IPS-NIHi7 (cell line): ENCODE measurements at regions not wholly inside any gene's neighbourhood (a gene's known extent, or its start where the extent isn't known, plus 50 kb on each side); places are given as distances from the start of the nearest gene placed in this dataset.

Experiments used
- DNase-seq: peaks from one replicate; pipeline ENCODE4 v3.0.0; 2012; ENCODE audit warnings: mixed read lengths; ENCODE audit errors: extremely low spot score

DNA sequence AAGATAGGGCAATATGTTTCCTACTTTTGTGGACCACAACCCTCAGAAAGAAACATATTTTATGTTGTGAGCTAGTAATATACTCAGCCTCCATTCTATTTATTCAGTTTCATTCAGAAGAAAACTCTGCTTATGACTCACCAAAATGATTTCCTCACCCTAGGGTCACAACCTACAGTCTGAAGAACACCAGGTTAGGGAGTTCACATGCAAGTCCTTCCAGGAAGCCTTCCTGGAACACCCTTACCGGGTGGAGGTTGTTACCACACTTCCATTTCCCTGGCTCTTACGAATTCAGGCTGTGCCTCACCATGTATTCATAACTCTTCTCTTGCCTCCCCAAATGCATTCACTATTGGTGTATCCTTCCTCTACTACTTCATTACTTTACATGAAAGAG lies 228.0 kb upstream of the ADAMTS9 start:
- no peak for DNase-seq

DNA sequence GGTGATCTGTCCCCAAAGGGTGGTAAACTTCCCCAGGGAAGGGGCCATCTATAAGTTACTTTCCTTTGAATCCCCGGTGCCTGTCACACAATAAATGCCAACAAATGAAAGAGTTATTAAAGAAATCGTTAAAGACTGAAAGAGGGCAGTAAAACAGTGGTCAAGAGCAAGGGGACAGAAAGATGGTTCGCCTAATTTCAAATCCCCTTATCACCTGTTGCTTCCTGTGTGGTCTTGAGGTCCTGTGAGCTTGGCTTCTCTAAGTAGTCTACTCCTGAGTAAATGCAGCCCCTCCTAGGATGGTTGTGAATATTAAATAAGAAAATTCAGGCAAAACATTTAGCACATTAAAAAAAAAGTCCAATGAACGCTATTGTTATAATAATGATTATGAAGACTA lies 225.7 kb upstream of the ADAMTS9 start:
- no peak for DNase-seq

DNA sequence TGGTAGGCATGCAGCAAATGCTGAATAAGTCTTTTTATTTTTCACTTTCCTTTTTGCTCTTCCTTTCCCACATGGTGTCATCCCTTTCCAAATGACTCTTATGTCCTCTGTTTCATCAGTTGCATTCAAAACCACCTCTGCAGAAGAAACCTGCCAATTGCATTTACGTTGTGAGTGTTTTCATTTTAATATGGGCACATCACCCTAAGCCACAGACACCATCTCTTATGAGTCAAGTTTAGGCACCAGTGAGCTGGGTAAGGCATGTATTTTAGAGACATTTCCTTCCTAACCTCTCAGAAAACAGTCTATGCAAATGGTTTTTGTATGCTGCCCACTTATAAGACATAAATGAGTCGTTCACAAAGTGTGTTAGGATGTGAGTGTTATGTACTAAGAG lies 223.3 kb upstream of the ADAMTS9 start:
- no peak for DNase-seq

DNA sequence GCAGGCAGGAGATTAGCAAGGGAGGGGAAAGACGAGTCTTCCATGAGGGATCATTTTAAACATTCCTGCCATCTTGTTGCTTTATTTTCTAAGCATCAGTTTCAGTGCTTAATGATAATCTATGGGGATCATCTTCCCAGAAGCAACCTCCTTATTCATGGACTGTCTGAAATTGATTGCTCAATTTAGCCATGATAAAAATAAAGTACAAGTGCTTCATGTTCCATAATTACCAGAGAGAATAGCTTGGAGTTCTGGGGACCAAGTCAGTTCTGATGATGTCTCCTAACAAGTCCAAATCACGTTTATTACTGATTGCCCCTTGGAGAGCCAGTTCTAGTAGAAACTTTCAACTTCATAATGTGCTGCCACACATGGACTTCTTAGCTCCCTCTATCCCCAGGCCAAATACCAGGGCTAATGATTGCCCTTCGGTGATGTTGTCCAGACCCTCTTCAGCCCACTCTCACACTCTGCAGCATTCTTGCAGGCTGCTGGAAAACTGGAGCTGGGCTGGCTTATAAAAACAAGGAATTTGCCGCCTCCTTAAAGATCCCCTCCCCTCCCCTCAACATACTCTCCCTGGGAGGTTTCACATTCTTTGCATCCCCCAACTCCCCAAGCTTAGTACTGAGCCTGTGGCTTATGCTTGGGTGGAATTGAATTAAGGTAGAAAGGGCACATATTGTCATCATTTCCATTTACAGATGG lies 222.1 kb upstream of the ADAMTS9 start:
- DNase-seq: peak; percentile 63

DNA sequence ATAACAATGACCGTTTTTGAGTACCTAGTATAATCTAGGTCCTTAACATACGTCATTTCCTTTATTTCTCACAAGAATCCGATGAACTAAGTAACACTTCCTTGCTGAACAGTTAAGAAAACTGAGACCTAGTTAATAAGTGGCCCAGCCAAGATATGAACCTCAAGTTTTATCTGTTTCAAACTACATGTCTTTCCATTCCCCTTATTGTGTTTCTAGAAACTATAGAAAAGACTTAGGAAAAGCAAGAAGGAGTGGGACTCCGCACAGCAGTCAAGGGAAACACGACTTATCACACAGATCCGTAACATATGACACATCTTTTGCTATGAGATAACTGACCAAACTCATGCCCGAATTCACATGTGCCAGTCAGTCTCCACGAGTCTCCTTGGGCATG lies 221.2 kb upstream of the ADAMTS9 start:
- DNase-seq: no peak

DNA sequence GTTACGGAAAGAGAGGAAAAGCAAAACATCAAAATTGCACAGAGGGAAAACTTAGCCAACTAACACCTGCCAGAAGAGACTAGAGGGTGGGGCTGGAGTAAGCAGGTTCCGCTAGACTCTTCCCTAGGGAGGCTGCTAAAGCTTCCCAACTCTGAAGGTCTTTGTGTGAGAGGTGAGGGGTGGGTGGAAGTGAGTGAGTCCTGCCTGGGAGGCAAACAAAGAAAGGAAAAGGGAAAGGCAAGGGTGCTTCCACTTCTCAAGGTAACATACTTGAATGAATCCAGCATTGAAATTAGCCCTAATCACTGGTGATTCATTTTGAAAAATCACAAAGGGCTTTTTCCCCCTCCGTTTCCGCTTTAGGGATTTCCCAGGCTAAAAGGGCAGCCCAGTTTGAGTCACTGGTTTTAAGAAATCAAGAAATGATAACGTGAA lies 220.5 kb upstream of the ADAMTS9 start:
- DNase-seq: no peak

DNA sequence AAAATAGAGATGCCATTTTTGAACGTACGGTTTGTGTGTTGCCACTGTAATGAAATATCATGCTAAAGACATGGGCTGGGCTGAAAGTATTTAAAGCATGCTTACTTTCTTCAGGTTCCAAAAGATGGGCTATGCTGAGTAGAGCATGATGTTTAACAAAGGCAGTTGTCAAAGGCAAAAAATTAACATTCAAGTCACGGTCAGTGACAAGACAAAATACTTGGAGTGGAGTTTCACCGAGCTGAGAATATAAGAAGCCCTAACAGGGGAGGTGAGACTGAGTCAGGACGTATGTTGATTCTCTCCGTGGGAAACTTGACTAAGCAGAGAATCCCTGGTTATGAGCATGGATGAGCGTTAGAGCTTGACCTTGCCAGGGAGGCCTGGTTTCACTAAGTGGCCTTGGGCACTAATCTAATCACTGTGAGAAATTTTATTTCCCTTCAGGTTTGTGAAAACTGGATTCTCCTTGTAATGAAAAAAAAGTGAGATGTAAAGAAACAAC lies 218.2 kb upstream of the ADAMTS9 start:
- DNase-seq: no peak

DNA sequence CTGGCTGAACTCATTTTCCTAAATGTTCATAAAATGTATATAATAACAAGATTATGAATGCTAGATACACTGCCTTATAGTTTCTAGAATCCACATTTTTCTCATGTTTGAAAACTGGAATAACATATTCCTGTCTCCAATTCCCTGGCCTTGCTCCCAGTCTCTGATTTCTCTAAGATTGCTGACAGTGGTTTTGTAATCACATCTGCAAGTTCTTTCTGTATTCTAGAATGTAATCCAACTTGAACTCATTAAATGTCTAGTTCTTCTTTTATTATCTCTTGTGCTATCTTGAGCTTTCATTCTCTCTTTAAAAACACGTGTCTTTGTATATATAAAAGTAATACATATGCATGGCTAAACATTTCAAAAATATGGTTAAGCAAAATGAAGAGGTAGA lies 215.2 kb upstream of the ADAMTS9 start:
- no peak for DNase-seq

DNA sequence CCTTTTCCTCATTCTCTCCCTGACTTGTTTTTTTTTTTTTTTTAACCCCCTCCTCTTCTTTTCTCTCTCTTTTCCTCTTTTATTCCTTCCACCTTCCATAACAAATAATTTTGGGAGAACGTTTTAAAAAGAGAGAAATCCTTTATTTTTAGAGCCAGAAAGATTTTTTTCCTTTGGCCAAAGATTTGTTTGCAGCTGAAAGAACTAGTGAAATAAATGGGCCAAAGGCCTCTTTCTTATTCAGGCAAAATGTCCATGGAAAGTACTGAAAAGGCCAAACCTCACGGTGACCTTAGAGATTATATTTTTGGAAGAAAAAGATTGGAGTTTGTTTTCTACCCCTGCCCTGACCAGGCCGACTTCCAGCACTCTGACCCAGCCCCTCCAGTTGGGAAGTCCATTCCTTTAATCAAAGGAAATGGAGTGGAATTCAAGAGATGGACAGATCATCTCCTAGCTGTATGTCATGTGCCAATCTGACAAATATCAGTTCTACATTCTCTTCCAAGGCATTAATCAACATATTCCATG lies 214.3 kb upstream of the ADAMTS9 start:
- DNase-seq: no peak

DNA sequence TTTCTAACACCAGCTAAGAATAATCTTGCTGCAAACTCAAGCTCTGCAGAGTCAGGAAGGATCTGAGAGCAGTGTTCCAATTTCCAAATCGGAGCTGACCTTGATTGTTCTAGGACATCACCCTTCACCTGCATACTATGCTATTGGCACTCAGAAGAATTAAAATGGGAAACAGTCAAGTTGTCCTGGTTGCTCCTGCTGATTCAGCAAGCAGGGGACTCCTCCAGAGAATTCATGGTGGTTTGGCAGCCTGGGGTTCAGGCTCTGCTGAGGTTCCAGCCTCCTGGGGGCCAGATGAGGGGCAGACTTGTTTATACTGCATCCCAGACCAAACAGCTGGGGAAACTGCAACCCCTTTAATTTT lies 213.7 kb upstream of the ADAMTS9 start:
- peak; percentile 26 for DNase-seq

DNA sequence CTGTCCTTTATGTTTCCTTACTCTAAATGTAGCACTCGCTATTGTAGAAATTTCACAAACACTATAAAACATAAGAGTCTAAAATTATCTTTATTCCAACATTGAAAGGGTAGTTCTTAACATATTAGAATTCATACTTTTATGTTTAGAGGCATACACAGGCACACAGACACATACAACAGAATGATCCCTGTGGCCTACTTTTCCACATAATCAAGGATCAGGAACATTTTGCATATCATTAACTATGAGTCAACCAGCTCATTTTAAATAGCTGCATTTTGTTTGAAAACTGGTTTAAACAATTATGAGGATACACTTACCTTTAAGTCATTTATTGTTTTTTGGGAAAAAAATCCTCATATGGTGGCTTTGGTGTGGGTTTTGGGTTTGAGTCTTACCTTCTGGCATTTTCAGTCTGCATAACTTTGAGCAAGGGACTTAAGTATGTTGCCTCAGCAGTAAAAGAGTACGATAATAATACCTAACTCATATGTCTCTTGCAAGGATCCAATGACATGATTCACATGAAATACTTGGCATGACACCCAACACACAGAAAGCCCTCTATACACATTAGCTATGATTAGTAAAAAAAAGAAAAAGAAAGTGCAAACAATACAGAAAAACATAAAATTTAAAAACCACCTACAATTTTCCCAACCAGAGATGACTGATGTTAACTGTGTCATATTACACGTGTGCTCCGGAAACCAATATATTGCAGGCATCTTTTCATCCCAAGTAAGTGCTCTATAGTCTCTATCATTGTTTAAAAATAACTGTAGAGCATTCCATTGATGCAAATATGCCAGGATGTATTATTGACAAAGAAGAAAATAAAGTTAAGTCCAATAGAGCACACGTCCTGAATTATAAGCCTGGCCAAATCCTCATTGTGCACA lies 213.1 kb upstream of the ADAMTS9 start:
- DNase-seq: no peak

DNA sequence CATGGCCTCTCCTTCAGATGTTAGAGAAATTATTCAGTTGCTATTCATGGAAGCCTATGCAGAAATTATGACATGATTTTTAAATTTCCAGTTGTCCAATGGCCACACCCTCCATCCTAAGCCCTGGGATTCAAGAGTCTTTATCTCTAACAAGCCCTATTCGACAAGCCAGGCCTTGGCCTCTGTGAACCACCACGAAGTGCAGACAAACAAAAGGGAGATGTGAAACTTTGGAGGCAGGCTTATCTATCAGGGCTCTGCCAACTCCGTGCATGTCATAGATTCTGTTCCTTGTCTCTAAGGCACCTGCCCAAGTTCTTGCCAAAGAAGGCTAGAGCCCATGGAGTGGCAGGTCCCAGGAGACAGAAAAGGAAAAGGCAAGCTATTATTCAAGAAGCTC lies 212.4 kb upstream of the ADAMTS9 start:
- DNase-seq: no peak

DNA sequence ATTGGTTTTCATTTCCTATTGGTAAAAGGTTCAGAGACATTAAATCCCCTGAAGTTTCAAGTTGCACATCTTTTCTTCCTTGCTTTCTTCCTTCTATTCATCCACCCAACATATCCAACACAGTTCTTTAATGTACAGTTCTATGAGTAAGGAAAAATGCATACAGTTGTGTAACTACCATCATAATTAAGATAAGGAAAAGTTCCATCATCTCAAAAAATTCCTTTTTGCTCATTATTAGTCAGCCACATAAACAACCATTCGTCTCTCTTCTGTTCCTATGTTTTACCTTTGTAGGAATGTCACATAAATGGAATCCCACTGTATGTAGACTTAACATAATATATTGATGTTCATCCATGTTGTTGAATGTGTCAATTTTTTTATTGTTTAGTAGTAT lies 211.1 kb upstream of the ADAMTS9 start:
- no peak for DNase-seq

DNA sequence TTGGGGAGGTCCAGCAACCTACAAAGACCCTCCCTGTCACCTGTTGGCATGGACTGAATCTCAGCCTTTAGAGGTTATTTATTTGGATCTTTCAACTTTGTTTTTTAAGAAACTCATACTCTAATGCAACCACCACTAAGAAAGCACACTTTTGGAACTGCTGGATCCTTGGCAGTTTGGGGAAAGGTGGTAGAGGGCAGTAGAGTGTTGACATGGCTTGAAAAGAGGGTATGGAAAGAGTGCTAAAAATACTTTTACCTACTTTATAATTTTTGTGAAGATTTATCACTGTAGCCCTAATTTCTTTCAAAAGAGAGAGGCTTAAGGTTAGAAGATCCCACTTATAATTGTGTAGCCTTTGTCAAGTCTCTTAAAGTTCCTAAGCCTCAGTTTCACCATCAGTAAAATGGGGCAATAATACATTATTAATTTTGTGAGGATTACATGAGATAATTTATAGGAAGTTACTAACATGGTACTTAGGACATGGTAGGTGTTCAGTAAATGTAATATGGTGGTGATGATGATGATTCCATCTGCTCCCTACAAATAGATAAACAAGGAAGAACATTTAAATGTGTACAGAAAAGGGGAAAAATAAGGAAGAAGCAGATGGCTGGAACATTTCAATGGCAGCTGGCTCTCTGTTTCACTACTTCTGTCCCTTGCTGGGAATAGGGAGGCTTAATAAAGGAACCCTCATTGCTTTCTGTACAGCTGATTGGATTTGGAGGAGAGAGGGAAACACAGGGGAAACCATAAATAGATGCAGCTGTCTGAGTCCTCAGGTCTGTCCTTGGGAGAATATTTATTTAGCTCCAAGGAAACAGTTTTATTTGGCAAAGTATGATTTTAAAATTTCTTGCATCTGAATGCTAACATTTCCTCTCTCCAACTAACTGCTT lies 208.4 kb upstream of the ADAMTS9 start:
- DNase-seq: no peak

DNA sequence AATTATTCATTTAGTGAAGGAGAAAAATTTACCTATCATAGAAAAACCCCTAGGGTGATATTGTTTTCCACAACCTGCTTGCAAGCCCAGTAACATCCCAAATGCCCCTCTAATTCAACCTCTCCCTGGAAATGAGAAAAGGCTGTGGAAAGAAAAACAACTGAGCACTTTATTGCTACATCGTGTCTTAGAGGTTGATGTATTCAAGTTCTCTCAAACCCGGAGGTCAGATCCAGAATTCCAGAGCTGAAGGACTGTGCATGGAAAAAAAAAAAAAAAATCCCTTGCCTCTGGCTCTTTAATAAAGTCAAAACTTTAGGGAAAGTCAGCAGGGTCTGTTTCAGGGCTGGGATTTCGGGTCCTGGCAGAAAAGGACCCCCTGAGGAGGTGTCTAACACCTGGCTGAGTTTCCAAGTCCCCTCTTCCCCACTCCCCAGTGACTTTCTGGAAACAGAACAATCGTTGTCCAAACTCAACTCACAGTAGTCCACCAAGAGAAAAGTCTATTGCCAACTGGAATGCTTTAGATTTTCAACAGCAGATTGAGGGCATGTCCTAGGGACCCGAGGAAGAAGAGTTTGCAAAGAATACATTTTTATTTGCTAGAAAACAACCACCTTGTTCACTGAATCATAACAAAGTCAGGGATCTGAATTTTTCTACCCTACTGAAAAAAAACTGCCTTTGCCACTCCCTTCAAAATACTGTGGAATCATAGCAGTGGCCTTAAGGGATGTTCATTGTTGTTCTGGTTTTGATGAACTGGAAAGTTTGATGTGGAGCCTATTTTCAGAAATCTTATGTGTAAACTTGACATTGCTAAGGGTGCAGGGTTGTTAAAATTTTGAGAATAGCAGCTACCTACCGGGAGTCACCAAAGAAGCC lies 207.5 kb upstream of the ADAMTS9 start:
- DNase-seq: peak; percentile 22

DNA sequence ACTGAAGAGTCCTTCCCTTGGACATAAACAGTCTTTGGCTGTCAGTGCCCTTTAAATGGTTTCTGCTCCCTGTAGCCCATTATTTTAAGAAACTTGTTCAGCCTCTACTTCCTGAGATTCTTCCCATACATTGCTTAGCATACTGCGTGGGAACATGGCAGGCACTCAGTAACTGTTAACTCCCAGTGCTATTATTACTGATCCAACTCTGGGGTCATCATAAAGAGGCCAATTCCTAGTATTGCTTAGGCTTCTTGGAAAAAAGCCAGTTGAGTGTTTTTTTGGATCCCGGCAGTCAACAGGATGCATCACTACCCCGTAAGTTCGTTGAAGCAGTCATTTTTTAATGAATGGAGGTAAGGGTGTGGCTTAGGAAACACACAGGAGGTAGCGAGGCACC lies 206.2 kb upstream of the ADAMTS9 start:
- no peak for DNase-seq

DNA sequence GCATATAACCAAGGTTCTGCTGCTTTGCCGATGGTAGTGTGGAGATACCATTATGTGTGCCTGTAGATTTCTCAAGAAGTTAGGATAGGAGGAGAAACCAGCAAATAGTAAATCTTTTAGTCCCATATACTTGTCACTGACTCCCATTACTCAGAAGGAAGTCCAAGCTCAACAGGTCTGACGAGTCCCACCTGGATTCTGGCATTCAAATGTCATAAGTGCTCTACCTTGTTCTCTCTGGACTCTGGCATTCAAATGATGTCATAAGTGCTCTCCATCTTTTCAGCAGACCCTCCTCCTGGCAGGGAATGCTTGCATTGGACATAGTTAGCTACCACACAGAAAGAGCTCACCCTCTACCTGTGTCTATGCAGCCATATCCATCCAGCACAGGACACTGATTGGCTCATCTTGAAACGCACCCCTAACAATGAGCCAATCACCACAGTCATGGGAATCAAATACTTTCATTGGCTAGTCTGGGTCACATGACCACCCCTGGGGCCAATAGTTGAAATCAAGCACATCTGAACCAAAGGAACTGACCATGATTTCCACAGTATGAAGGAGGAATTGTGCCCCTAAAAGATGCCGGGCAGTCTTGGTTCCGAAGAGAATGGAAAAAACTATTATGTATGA lies 205.0 kb upstream of the ADAMTS9 start:
- DNase-seq: no peak

DNA sequence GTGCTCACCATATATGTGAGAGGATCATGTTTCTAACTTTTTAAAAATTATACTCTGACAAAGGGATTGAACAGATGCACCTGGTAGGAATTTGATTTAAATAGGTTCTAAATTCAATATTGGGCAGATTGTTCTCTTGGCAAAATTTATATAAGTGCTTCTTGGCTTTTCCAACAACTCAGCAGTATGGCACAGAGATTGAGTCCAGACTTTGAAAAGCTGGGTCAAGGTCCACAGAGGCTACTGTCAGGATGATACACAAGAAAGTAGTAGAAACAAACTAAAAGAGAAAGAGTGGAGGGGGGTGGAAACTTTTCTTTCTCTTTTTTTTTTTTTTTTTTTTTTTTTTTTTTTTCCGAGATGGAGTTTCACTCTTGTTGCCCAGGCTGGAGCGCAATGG lies 203.2 kb upstream of the ADAMTS9 start:
- no peak for DNase-seq

DNA sequence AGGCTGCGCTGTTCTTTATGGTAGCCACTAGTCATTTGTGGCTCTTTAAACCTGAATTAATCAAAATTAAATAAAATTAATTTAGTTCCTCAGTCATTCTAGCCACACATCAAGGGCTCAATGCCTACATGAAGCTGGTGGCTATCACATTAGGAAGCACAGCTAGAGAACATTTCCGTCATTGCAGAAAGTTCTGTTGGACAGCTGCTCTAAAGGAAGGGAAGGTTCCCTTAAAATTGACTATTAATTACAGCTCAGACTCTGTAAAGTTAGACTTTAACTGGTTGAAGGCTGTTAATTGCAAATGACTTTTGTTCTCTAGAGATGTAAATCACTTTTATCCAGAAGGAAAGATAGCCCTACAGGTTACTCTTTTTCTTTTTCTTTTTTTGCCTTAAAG lies 202.7 kb upstream of the ADAMTS9 start:
- no peak for DNase-seq

DNA sequence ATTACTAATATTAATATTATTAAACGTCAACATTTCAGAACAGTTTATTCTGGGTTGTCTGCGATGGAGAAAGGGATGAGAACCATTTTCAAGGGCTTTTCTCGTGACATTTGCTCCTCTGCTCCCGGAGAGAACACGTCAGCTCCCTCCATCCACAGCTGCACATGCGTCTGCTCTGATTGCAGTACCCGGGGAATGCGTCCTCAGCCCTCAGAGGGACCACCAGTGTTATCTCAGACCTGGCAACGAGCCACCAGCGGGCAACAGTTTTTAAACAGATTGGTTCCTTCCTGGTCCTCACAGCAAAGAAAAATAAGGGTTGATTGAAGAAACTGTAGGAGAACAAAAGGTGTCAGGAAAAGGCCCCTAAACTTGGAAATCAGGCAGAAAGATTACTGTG lies 202.2 kb upstream of the ADAMTS9 start:
- DNase-seq: no peak
